Anterior cingulate cortex (tissue), 58 donors: ENCODE measurements at regions not wholly inside any gene's neighbourhood (a gene's known extent, or its start where the extent isn't known, plus 50 kb on each side); places are given as distances from the start of the nearest gene placed in this dataset.

ENCODE experiments used
- DNase-seq, 58 donors: peaks; one replicate each; lab custom pipeline; 2025; lab: John Stamatoyannopoulos, UW

GRCh38 chr16:86367291-86368072, 142.8 kb upstream of the FOXF1 start:
- DNase-seq = no peak

DNA sequence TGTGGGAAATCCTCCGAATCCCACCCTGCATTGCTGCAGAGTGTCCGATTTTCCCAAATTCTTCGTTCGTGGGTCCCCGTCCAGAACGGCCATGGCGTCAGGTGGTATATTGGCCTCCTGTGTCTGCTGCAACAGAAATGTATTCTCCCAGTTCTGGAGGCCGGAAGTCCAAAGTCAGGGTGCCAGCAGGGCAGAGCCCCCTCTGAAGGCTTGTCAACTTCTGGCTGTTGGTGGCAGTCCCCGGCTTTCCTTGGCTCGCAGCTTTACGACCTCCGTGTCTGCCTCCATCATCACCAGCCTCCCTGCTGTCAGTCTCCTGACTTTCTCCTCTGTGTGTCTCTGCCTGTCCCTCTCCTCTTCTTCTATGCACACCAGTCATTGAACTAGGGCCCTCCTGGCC, 142.1 kb upstream of the FOXF1 start:
- no peak for DNase-seq

DNA sequence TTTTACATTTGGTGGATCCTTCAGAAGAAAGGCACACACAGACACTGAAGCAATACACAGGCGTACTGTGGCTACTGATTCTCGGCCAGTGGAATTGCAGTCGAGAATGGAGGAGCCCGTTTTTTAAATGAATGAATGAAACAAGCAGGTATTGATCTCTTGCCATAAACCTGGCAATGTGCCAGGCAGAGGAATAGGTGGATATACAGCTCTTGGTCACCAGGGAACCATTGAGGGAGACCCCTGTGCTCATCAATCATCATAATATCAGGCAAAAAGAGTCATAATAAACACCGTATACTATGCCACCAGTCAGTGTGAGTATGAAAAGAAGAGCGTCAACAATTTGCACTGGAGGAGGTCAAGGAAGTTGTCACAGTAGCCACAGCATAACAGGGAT, 140.3 kb upstream of the FOXF1 start:
- DNase-seq = no peak

DNA sequence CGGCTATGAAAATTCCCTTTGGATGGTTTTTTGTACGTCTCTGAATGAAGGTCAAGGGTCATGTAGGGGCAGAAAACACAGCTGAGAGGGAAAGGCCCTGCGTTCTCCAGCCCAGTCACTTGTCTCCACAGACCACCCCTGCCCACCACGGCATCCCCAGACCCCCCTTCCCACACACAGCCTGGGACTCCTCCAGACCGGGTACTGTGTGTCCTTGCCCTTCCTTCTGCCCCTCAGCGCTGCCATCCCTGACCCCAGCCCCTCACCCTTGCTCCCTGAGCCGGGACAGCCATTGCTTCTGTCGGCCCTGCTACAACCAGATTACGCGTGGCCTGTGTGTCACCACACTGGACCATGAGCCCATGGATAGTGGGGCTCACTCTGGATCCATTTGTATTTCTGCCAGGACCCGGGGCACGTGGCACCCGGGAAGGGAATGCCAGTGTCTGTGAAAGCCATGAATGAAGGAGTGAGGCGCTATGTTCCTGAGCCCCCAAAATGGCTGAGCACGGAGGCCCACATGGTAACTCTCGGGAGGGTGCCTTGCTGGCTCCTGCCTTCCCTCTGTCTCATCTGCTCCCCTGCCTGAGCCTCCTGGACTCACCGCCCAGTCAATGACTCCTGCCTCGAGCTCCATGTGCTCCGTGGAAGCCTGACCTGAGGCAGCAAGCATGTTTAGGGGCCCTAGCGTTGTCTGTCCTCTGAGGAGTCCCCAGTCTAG, 139.1 kb upstream of the FOXF1 start:
- DNase-seq = no peak

- DNase-seq = no peak
Measured at GRCh38 chr16:86372193-86372592, 138.1 kb upstream of the FOXF1 start.

- no peak for DNase-seq
Measured at GRCh38 chr16:86373276-86373901, 136.9 kb upstream of the FOXF1 start.

DNA sequence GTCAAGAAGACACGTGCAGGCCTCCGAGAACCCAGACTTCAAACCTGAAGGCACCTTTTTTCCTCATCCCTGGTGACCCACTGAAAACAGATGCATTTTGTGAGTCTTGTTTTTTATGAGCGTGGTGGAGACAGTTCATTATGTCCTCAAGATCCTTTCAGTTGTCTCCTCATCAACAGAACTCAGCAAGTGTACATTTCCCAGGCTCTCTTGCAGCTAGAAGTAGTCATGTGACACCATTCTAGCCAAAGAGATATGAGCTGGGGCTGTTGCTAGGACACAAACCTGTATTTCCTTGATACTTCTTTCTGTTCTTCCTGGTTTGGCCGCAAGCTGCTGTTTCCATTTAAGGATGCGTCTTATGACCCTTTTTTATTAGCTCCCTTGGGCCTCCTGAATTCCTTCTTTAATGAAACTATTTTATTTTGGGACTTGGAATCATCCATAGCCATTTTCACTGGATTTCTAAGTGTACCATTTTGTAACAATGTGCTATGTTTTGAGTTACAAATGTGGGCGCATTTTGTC, 135.7 kb upstream of the FOXF1 start:
- no peak for DNase-seq

DNA sequence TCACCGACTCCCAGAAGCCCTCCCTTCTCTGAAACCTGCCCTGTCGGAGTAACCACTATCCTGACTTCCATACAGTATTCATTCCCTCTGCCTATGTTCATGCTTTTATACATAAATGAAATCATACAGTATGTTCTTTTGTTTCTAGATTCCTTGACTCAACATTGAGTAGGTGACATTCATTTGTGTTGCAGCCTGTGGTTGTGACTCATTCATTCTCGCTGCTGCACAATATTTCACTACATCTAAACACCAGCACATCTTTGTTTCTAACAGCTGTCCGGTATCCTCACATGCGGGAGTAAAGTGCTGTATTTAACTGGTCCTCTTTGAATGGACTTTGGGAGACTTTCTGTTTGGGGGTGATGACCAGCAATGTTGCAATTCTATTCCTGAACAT, 135.0 kb upstream of the FOXF1 start:
- DNase-seq = no peak

- DNase-seq = no peak
Measured at GRCh38 chr16:86375851-86376250, 134.5 kb upstream of the FOXF1 start.

DNA sequence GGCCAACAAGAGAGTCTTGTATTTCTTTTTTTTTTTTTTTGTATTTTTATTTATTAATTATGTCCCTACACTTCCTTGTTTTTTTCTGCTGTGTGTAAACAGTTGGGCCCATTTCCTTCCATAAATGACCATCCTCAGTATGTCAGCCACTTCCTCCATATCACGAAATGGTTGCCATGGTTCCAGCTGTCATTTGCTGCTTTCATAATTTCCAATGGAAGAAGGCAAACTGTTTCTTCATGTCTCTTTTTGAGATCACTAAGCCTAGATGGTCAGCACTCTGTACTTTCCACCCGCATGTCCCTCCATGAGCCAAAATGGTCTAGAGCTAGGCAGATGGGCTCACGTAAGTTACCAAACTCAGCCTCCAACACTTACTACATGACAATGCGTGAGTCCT, 133.5 kb upstream of the FOXF1 start:
- DNase-seq = no peak

DNA sequence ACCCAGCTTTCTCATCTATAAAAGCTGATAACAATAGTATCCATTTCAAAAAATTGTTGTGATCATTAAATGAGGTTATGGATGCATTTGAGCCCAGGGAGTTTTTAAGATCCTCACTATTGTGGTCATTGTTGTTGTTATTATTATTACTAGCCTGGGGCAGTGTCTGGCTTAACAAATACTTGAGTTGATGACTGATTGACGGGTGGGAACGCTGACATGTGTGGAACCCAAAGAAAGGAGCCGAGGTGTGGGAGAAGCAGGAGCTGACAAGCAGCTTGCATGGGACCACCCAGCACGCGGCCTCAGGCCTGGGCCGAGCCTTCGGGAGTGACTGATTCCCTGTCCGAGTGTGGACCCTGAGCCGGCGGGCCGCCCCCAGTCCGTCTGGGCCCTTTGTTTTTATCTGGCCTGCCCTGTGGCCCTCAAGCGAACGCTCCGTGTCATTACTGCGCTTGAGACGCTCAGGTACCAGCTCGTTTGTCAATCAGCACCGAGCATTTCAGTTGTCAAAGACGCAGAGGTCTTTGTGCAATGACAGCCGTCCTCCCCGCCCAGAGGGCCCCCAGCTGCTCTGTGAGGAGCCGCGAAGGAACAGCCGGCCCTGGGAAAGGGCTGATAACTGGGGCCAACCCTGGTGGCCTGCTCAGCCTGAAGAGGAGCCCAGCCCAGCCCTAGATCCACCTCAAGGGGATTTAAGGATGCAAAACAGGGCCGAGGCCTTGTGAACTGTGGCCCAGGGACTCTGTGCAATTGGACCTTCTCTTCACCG, 132.9 kb upstream of the FOXF1 start:
- DNase-seq = no peak

DNA sequence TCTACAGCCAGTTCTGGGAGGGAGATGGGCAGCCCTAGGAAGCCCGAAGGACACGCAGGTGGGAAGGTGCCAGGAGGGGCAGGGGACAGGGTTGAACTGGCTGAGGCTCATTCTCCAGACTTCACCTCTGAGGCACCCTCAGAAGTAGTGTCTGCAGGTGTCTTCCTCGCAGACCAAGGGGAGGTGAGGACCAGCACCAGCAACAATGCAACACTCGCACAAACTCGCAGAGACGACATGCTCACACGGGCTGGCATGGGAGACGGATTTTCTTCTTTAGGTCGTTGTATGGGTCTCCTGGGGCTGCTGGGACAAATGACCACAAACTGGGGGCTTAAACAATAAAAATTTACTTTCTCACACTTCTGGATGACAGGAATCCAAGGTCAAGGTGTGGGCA, 132.2 kb upstream of the FOXF1 start:
- no peak for DNase-seq

GRCh38 chr16:86378831-86379504, 131.4 kb upstream of the FOXF1 start:
- DNase-seq = no peak

GRCh38 chr16:86379505-86379846, 130.9 kb upstream of the FOXF1 start:
- no peak for DNase-seq

DNA sequence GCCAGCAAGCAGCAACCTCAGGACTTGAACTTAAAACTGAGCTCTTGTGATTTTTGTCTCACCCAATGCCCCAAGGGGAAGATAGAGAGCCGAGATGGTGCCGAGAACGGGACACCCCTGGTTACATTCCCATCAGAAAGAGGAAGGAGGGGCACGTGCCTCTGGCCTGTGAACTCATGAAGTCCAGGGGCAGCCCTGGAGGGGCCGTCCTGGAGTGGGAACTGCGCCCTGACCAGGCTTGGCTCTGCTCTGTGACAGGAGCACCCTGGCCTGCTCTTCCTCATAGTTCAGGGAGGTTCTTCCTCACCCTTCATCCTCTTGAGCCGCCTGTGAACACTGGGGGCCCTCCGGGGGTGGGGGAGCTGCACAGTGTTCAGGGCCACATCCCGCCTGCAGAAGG, 130.3 kb upstream of the FOXF1 start:
- DNase-seq = no peak

DNA sequence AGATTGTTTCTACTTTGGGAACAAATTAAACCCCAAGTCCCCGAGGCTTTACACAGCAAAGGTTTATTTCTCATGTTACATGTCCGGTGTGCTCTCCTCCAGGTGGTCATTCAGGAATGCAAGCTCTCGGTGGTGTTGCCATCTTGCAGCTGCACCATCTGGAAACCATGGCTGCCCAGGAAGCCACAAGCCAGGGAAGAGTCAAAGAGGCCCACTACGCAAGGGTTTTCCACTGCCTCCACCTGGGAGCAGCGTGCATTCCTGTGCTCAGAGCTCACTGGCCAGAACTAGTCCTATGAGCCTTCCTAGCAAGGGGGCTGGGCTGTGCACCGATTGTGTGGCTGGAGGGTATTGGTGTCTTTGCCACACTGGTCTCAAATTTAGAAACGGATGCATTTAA, 128.8 kb upstream of the FOXF1 start:
- no peak for DNase-seq

DNA sequence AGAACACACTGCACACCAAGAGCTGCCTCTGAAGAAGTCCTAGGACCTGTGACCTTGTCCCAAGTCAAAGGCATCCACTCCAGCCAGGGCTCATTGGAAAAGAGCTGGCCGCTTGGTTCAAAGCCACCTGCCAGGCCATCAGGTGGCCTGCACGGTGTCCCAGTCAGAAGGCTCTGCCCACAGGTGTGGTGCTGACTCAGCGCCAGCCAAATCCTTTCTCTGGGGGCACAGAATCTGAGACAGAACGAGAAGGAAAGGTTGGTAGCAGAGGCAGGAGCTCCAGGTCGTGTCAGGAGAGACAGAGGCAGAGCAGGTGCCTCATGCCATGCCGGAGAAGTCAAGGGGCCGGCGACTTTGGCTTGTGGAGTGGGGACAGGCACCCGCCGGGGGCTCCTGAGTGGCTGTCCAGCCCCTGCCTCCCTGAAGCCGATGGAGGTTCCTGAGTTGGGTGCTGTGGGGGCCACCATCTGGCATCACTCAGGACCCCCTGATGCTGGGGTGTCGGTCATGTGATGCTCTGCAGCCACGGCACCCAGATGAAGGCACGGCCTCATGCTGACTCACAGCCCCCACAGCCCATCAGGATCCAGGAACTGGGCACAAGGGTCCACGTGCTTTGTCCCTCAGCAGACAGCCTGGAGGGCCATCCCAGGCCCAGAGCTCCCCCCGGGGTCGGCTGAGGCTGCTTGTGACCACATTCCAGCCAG, 128.1 kb upstream of the FOXF1 start:
- no peak for DNase-seq

DNA sequence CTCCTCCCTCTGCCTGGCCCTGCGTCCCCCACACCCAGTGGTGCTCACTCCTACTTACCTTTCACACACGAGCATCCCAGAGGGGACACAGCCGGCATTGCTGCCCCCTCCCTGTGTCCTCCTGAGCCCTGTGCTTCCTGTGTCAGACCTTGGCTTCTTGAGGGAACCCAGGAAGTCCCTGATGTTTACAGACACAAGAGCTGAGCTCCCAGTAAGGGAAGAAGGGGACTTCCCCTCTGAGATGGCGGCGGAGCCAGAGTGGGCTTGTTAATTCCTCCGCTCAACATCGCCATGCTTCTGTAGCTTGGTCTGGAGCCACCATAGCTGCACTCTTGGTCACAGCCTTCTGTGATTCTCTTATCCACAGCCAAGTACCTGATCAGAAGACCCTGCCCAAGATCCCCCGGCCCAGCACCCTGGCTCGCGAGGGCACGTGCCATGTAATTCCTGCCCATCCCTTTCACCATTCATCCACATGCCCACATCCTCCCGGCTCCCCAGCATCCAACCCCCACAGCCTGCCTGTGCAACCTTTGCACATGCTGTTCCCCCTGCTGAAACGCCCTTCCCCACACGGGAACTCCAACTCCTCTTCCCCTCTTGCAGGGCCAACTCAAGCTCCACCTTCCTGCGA, 127.4 kb upstream of the FOXF1 start:
- no peak for DNase-seq
